IMR-90 (cell line): ENCODE measurements at regions not wholly inside any gene's neighbourhood (a gene's known extent, or its start where the extent isn't known, plus 50 kb on each side); places are given as distances from the start of the nearest gene placed in this dataset.

Experiments
- BHLHE40 ChIP-seq: fragments of 150-350 bp; IDR thresholded peaks from 2 replicates; pipeline ENCODE4 v1.6.1; 2016; ENCODE audit warnings: mild to moderate bottlenecking, low read depth, low read length
- CEBPB ChIP-seq: IDR thresholded peaks from 2 replicates; pipeline ENCODE4 v1.6.1; 2012; ENCODE audit warnings: low read depth, low read length, improper control_type of control experiment
- CTCF ChIP-seq: conservative IDR thresholded peaks from 2 replicates; pipeline ENCODE4 v1.5.1; 2012; ENCODE audit warnings: mild to moderate bottlenecking, low read depth, low read length, improper control_type of control experiment
- ELK1 ChIP-seq: fragments of 150-350 bp; IDR thresholded peaks from 2 replicates; pipeline ENCODE4 v1.6.1; 2016; ENCODE audit warnings: low read depth, mild to moderate bottlenecking, low read length, moderate library complexity, borderline replicate concordance
- FOS ChIP-seq: fragments of 150-350 bp; IDR thresholded peaks from 2 replicates; pipeline ENCODE4 v1.6.1; 2016; ENCODE audit warnings: low read depth, low read length
- POLR2A ChIP-seq: IDR thresholded peaks from 2 replicates; pipeline ENCODE4 v1.6.1; 2012; ENCODE audit warnings: mild to moderate bottlenecking, low read depth, low read length
- RAD21 ChIP-seq: IDR thresholded peaks from 2 replicates; pipeline ENCODE4 v1.6.1; 2012; ENCODE audit warnings: low read length, improper control_type of control experiment
- RFX5 ChIP-seq: IDR thresholded peaks from 2 replicates; pipeline ENCODE4 v1.8.0; 2012; ENCODE audit warnings: low read depth, mild to moderate bottlenecking, low read length, moderate library complexity
- SMC3 ChIP-seq: fragments of 150-350 bp; IDR thresholded peaks from 2 replicates; pipeline ENCODE4 v1.6.1; 2016; ENCODE audit warnings: low read depth, mild to moderate bottlenecking, antibody characterized with exemption, low read length, moderate library complexity
- USF2 ChIP-seq: fragments of 150-350 bp; IDR thresholded peaks from 2 replicates; pipeline ENCODE4 v1.6.1; 2017; ENCODE audit warnings: mild to moderate bottlenecking, antibody characterized with exemption, low read length, low read depth

- no peak for TF ChIP-seq CEBPB
- no peak for TF ChIP-seq CTCF
- TF ChIP-seq SMC3 = no peak
- no peak for TF ChIP-seq RFX5
- TF ChIP-seq POLR2A = no peak
- no peak for TF ChIP-seq RAD21
- no peak for TF ChIP-seq BHLHE40
- no peak for TF ChIP-seq ELK1
- no peak for TF ChIP-seq FOS
- TF ChIP-seq USF2 = no peak
Measured at GRCh38 chr6:71768356-71768755, 118.0 kb upstream of the RIMS1 start.
